ENCODE measurements at regions not wholly inside any gene's neighbourhood (a gene's known extent, or its start where the extent isn't known, plus 50 kb on each side); places are given as distances from the start of the nearest gene placed in this dataset.

DNA sequence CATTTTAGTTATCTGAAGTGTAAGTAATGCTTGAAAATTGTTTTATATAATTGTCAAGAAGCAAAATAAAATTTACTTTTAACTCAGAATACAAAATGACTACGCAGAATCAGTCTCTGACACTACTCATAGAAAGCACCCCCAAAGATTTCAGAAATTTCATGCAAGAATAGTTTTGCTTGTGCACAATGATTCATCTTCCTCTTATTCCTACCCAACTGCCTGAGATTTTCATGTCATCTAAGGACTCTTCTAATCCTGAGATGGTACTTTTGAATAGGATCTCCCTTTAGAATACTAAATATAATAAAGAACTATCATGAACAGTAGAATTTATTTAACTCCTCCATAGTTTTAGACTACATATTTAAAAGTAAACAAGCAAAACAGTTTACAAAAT lies 485.3 kb upstream of the MGAT4C start:
- no peaks in the 10 kb centered on the region for H3K9me3 ChIP-seq (ENCODE audit: control insufficient read depth, insufficient read depth, low read length)
- no peaks in the 10 kb centered on the region for H3K27me3 ChIP-seq (ENCODE audit: control insufficient read depth, insufficient read depth, low read length)
- no peak overlapping the region for H3K27ac ChIP-seq (ENCODE audit: low read depth, low read length)
- H3K4me1 ChIP-seq (ENCODE audit: control insufficient read depth, insufficient read depth, low read length) = no peaks in the 10 kb centered on the region
- H3K9ac ChIP-seq (ENCODE audit: low read depth, low read length) = no peak overlapping the region
- no peaks in the 10 kb centered on the region for H3K36me3 ChIP-seq (ENCODE audit: control insufficient read depth, insufficient read depth, low read length)
- H3K4me3 ChIP-seq (ENCODE audit: low read depth, low read length) = no peak overlapping the region

DNA sequence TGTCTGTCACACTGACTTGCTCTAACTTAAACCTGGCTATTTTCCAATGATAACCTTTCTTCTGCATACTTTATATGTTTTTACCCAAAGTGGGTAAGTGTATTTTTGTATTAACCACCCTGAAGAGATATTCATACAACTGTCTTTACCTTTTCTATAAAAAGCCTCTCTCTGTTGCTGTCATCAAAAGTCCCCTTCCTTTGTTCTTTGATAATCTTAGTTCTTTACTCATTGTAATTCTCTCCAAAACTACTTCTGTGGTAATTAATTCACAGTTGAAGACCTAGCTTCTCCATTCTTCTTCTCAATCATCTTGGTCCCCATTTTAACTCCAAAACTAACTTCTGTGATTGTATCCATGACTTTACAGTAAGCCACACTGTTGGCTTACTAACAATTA lies 479.7 kb upstream of the MGAT4C start:
- no peaks in the 10 kb centered on the region for H3K27me3 ChIP-seq (ENCODE audit: control insufficient read depth, insufficient read depth, low read length)
- H3K36me3 ChIP-seq (ENCODE audit: control insufficient read depth, insufficient read depth, low read length) = no peaks in the 10 kb centered on the region
- H3K9ac ChIP-seq (ENCODE audit: low read depth, low read length) = no peak overlapping the region
- H3K4me1 ChIP-seq (ENCODE audit: control insufficient read depth, insufficient read depth, low read length) = no peaks in the 10 kb centered on the region
- H3K4me3 ChIP-seq (ENCODE audit: low read depth, low read length) = no peak overlapping the region
- no peaks in the 10 kb centered on the region for H3K9me3 ChIP-seq (ENCODE audit: control insufficient read depth, insufficient read depth, low read length)
- H3K27ac ChIP-seq (ENCODE audit: low read depth, low read length) = no peak overlapping the region

DNA sequence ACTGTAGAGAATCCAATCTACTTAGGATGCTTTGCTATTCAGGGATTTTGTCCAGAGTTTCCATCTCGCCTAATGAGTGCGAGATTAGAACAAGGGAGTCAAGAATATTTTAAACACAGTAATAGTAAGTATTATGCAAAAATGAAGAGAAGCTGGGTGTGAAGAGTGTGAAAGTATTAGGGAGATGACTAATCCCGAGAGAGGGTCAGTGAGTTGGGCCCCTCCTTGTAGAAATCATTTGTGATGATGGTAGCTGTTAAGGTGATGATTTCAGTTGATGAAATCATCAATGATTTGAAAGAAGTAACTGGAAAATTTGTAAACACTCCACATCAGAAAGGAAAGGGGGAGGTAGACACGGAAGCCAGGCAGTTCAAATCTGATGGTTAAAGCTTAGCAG lies 478.9 kb upstream of the MGAT4C start:
- Histone ChIP-seq H3K4me1 (ENCODE audit: control insufficient read depth, insufficient read depth, low read length) (no peaks in the 10 kb centered on the region), H3K4me3 (ENCODE audit: low read depth, low read length) (no peak overlapping the region), H3K27ac (ENCODE audit: low read depth, low read length) (no peak overlapping the region), H3K9me3 (ENCODE audit: control insufficient read depth, insufficient read depth, low read length) (no peaks in the 10 kb centered on the region), H3K27me3 (ENCODE audit: control insufficient read depth, insufficient read depth, low read length) (no peaks in the 10 kb centered on the region), H3K36me3 (ENCODE audit: control insufficient read depth, insufficient read depth, low read length) (no peaks in the 10 kb centered on the region), H3K9ac (ENCODE audit: low read depth, low read length) (no peak overlapping the region)

DNA sequence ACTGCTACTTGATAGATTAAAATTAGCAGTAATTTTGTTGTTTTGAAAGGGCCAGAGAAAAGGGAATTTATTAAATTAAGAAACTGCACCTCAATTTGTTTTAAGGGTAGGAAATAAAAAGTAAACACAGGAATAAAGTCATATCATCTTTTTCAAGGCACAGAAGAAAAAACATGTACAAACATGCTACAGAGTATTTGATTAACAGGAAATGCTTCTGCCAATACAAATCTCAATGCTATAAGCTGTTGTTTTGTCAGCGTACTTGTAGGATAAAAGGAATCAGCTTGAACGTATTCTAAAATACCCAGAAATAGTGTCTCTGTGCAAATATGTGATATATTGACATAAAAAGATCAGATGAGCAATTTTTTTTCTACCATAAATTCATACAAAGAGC lies 474.0 kb upstream of the MGAT4C start:
- H3K36me3 ChIP-seq (ENCODE audit: control insufficient read depth, insufficient read depth, low read length) = no peaks in the 10 kb centered on the region
- no peaks in the 10 kb centered on the region for H3K27me3 ChIP-seq (ENCODE audit: control insufficient read depth, insufficient read depth, low read length)
- H3K4me3 ChIP-seq (ENCODE audit: low read depth, low read length) = no peak overlapping the region
- no peak overlapping the region for H3K9ac ChIP-seq (ENCODE audit: low read depth, low read length)
- H3K4me1 ChIP-seq (ENCODE audit: control insufficient read depth, insufficient read depth, low read length) = no peaks in the 10 kb centered on the region
- no peaks in the 10 kb centered on the region for H3K9me3 ChIP-seq (ENCODE audit: control insufficient read depth, insufficient read depth, low read length)
- no peak overlapping the region for H3K27ac ChIP-seq (ENCODE audit: low read depth, low read length)

DNA sequence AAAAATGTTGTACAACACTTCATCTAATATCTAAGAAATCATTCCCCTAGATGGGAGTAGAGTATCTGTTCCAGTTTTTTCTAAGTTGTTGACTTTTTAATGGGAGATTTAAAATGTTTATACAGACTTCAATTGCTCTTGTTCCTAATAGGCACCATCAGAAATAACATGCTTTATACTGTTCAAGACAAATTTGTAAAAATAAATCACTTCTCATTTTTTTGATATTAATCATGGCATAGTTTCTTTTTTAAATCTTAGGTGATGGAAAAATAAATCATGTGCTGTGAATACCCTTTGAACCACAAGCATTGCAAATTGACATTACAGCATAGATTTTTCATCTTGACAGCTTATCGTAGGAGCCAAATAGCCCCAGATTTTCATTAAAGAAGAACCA lies 473.5 kb upstream of the MGAT4C start:
- no peak overlapping the region for H3K9ac ChIP-seq (ENCODE audit: low read depth, low read length)
- no peaks in the 10 kb centered on the region for H3K9me3 ChIP-seq (ENCODE audit: control insufficient read depth, insufficient read depth, low read length)
- no peak overlapping the region for H3K27ac ChIP-seq (ENCODE audit: low read depth, low read length)
- H3K4me1 ChIP-seq (ENCODE audit: control insufficient read depth, insufficient read depth, low read length) = 0 out of 2 replicates have a peak, but pooled peaks cover 3% of the 10 kb centered on the region
- no peaks in the 10 kb centered on the region for H3K27me3 ChIP-seq (ENCODE audit: control insufficient read depth, insufficient read depth, low read length)
- no peak overlapping the region for H3K4me3 ChIP-seq (ENCODE audit: low read depth, low read length)
- no peaks in the 10 kb centered on the region for H3K36me3 ChIP-seq (ENCODE audit: control insufficient read depth, insufficient read depth, low read length)

DNA sequence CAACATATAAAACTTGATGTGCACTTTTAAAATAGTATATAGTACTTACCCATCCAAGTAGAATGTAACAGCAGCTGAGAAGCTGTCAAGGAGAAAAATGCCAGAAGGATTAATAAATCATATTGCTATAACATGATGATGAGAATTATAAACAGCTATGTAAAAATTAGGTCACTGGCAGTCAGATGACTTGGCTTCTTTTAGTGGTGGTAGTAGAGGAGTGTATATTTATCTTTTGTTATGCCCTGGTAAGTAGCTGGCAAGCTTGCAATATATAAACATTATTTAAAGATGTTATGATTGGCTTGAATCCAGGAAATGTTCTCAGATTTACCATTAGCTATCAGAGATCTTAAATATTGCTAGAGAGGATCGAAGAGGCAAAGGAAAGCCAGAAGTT lies 471.0 kb upstream of the MGAT4C start:
- no peaks in the 10 kb centered on the region for H3K36me3 ChIP-seq (ENCODE audit: control insufficient read depth, insufficient read depth, low read length)
- no peak overlapping the region for H3K27ac ChIP-seq (ENCODE audit: low read depth, low read length)
- no peak overlapping the region for H3K4me3 ChIP-seq (ENCODE audit: low read depth, low read length)
- no peak overlapping the region for H3K9ac ChIP-seq (ENCODE audit: low read depth, low read length)
- H3K4me1 ChIP-seq (ENCODE audit: control insufficient read depth, insufficient read depth, low read length) = peaks cover 12% of the 10 kb centered on the region; the same call in 1 of the 2 replicates
- H3K9me3 ChIP-seq (ENCODE audit: control insufficient read depth, insufficient read depth, low read length) = no peaks in the 10 kb centered on the region
- no peaks in the 10 kb centered on the region for H3K27me3 ChIP-seq (ENCODE audit: control insufficient read depth, insufficient read depth, low read length)

DNA sequence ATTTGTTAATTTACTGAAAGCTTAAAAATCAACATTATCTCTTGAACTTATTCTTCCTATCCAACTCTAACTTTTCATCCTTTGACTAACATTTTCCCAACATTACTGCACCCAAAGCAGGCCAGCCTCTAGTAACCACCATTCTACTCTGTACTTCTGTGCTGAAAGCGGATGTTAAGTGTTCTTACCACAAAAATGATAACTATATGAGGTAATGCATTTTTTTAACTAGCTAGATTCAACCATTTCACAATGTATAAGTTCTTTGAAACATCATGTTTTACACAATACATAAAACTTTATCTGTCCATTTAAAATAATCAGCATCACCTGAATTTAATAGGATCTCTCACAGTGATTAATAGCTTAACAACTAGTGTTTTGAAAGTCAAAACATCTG lies 468.5 kb upstream of the MGAT4C start:
- peaks cover 12% of the 10 kb centered on the region; the same call in 1 of the 2 replicates for H3K4me1 ChIP-seq (ENCODE audit: control insufficient read depth, insufficient read depth, low read length)
- no peak overlapping the region for H3K4me3 ChIP-seq (ENCODE audit: low read depth, low read length)
- no peak overlapping the region for H3K27ac ChIP-seq (ENCODE audit: low read depth, low read length)
- no peaks in the 10 kb centered on the region for H3K9me3 ChIP-seq (ENCODE audit: control insufficient read depth, insufficient read depth, low read length)
- no peaks in the 10 kb centered on the region for H3K27me3 ChIP-seq (ENCODE audit: control insufficient read depth, insufficient read depth, low read length)
- H3K9ac ChIP-seq (ENCODE audit: low read depth, low read length) = no peak overlapping the region
- H3K36me3 ChIP-seq (ENCODE audit: control insufficient read depth, insufficient read depth, low read length) = no peaks in the 10 kb centered on the region

DNA sequence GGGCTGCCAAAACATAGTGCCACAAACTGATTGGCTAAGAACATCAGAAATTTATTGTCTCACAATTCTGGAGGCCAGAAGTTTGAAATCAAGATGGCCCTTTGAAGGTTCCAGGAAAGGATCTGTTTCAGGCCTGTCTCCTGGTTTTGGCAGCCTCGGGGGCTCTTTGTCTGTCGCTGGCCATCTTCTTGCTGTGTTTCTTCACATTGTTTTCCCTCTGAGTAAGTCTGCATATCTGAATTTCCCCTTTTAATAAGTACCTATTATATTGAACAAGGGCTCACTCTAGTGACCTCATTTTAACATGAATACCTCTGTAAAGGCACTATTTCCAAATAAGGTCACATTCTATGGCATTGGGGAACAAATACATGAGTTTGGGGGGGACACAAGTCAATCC lies 467.1 kb upstream of the MGAT4C start:
- Histone ChIP-seq H3K9ac (ENCODE audit: low read depth, low read length) (no peak overlapping the region), H3K4me1 (ENCODE audit: control insufficient read depth, insufficient read depth, low read length) (peaks cover 12% of the 10 kb centered on the region; the same call in 1 of the 2 replicates), H3K27ac (ENCODE audit: low read depth, low read length) (peak overlapping the region; percentile 65), H3K4me3 (ENCODE audit: low read depth, low read length) (no peak overlapping the region), H3K9me3 (ENCODE audit: control insufficient read depth, insufficient read depth, low read length) (no peaks in the 10 kb centered on the region), H3K27me3 (ENCODE audit: control insufficient read depth, insufficient read depth, low read length) (no peaks in the 10 kb centered on the region), H3K36me3 (ENCODE audit: control insufficient read depth, insufficient read depth, low read length) (no peaks in the 10 kb centered on the region)

DNA sequence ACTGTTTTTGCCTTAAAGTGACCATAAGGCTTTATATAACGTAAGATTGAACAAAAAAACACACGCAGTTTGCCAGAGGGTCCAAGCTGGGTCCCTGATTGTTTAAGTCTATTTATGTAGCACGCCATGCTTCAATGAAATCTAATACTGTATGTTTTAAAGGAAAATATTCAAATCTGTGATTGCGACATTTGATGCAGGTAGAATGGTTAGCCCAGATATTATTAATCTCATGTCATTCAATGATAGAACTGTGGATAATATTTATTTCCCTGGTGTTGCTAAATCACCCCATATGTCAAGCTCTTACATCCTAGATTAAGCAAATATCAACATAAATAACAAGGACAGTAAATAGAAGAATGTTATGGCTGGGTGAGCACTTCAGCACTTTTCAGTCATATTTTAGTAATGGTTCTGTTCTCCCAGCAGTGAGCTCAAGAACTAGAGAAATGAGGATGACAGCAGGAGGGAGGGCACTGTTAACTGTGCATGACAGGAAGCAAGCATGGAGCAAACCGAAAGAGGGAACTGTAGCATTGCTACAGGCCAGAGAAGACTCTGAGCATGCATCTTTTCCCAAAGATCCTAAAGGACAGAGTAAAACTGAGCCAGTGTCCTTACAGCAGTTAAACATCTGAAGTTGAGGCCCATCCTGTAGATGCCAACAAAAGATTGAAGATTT lies 465.7 kb upstream of the MGAT4C start:
- Histone ChIP-seq H3K27ac (ENCODE audit: low read depth, low read length) (no peak overlapping the region), H3K36me3 (ENCODE audit: control insufficient read depth, insufficient read depth, low read length) (no peaks in the 10 kb centered on the region), H3K4me1 (ENCODE audit: control insufficient read depth, insufficient read depth, low read length) (peaks cover 12% of the 10 kb centered on the region; the same call in 1 of the 2 replicates), H3K4me3 (ENCODE audit: low read depth, low read length) (no peak overlapping the region), H3K9me3 (ENCODE audit: control insufficient read depth, insufficient read depth, low read length) (no peaks in the 10 kb centered on the region), H3K9ac (ENCODE audit: low read depth, low read length) (no peak overlapping the region), H3K27me3 (ENCODE audit: control insufficient read depth, insufficient read depth, low read length) (no peaks in the 10 kb centered on the region)

DNA sequence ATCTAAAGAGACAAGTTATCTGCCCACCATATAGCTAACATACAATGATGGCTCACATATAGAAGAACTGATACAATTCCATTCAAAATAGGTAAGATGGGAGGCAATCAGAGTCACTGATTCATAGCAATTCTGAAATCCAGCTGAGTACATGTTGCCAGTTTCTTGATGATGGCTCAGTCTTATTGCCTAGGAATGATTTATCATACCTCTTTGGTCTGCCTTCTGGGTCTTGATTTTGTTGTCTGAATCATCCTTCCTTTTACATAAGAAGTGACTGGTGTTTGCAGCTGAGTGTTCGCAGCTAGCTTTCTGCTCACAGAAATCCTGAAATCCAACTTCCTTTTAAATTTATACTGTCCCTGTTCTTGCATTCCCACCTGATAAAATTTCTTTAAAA lies 463.2 kb upstream of the MGAT4C start:
- Histone ChIP-seq H3K9me3 (ENCODE audit: control insufficient read depth, insufficient read depth, low read length) (no peaks in the 10 kb centered on the region), H3K9ac (ENCODE audit: low read depth, low read length) (no peak overlapping the region), H3K27me3 (ENCODE audit: control insufficient read depth, insufficient read depth, low read length) (no peaks in the 10 kb centered on the region), H3K27ac (ENCODE audit: low read depth, low read length) (no peak overlapping the region), H3K36me3 (ENCODE audit: control insufficient read depth, insufficient read depth, low read length) (no peaks in the 10 kb centered on the region), H3K4me3 (ENCODE audit: low read depth, low read length) (no peak overlapping the region), H3K4me1 (ENCODE audit: control insufficient read depth, insufficient read depth, low read length) (peaks cover 8% of the 10 kb centered on the region; the same call in 1 of the 2 replicates)

DNA sequence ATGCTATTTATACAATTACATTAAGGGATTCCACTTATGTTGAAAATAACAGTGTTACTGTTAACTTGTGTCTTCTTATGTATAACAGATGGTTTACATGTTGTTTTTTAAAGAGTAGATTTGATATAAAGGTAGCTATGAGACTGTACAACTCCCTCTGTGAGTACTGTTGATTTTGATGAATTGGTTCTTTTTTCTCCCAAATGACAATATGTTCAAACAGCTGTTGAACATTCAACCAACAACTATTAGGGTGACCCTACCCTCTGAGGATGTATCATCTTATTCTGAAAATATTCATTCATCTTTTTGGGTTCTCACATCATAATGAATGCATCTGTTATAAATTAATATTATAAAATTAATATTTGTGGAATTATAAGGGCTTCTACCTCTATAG lies 456.9 kb upstream of the MGAT4C start:
- no peak overlapping the region for H3K9ac ChIP-seq (ENCODE audit: low read depth, low read length)
- no peaks in the 10 kb centered on the region for H3K4me1 ChIP-seq (ENCODE audit: control insufficient read depth, insufficient read depth, low read length)
- no peak overlapping the region for H3K27ac ChIP-seq (ENCODE audit: low read depth, low read length)

More for the DNA sequence above, 456.9 kb upstream of the MGAT4C start:
- Histone ChIP-seq H3K9me3 (ENCODE audit: control insufficient read depth, insufficient read depth, low read length) (peaks cover 16% of the 10 kb centered on the region), H3K4me3 (ENCODE audit: low read depth, low read length) (no peak overlapping the region), H3K27me3 (ENCODE audit: control insufficient read depth, insufficient read depth, low read length) (no peaks in the 10 kb centered on the region), H3K36me3 (ENCODE audit: control insufficient read depth, insufficient read depth, low read length) (no peaks in the 10 kb centered on the region)
